ENCODE measurements at regions not wholly inside any gene's neighbourhood (a gene's known extent, or its start where the extent isn't known, plus 50 kb on each side); places are given as distances from the start of the nearest gene placed in this dataset.
"Not testable (repeated sequence)": the region's sequence is repeated elsewhere in the genome, so short reads cannot be mapped to it uniquely, and the experiment has no call there.

GRCh38 chr9:88886762-88887161 lies 104.5 kb upstream of the S1PR3 start:
- DNase-seq, result not testable (repeated sequence)

- DNase-seq, result no peak
Measured at GRCh38 chr9:88889386-88889785, 101.9 kb upstream of the S1PR3 start.

- DNase-seq, result no peak
Measured at GRCh38 chr9:88890546-88890945, 100.7 kb upstream of the S1PR3 start.

GRCh38 chr9:88891040-88891439 lies 100.2 kb upstream of the S1PR3 start:
- no peak for DNase-seq

GRCh38 chr9:88892724-88893123 lies 98.5 kb upstream of the S1PR3 start:
- DNase-seq, result no peak

- DNase-seq, result no peak
Measured at GRCh38 chr9:88897081-88897480, 94.2 kb upstream of the S1PR3 start.

- no peak for DNase-seq
Measured at GRCh38 chr9:88898039-88898720, 93.1 kb upstream of the S1PR3 start.

GRCh38 chr9:88905506-88905905 lies 85.8 kb upstream of the S1PR3 start:
- no peak for DNase-seq

- DNase-seq, result no peak
Measured at GRCh38 chr9:88915916-88916315, 75.4 kb upstream of the S1PR3 start.

GRCh38 chr9:88916894-88917293 lies 74.4 kb upstream of the S1PR3 start:
- no peak for DNase-seq

GRCh38 chr9:88917375-88917774 lies 73.9 kb upstream of the S1PR3 start:
- no peak for DNase-seq

GRCh38 chr9:88918537-88918936 lies 72.7 kb upstream of the S1PR3 start:
- DNase-seq, result not testable (repeated sequence)

GRCh38 chr9:88920645-88921044 lies 70.6 kb upstream of the S1PR3 start:
- no peak for DNase-seq

- peak; percentile 63 for DNase-seq
Measured at GRCh38 chr9:88922091-88922490, 69.2 kb upstream of the S1PR3 start.

GRCh38 chr9:88923092-88923491 lies 68.2 kb upstream of the S1PR3 start:
- DNase-seq, result no peak

- peak; percentile 31 for DNase-seq
Measured at GRCh38 chr9:88923653-88924288, 67.5 kb upstream of the S1PR3 start.

- DNase-seq, result no peak
Measured at GRCh38 chr9:88925481-88925880, 65.8 kb upstream of the S1PR3 start.

- DNase-seq, result no peak
Measured at GRCh38 chr9:88926781-88927505, 64.3 kb upstream of the S1PR3 start.

- no peak for DNase-seq
Measured at GRCh38 chr9:88927510-88927909, 63.8 kb upstream of the S1PR3 start.

GRCh38 chr9:88930716-88931115 lies 60.6 kb upstream of the S1PR3 start:
- no peak for DNase-seq

- DNase-seq, result no peak
Measured at GRCh38 chr9:88932766-88933165, 58.5 kb upstream of the S1PR3 start.

- no peak for DNase-seq
Measured at GRCh38 chr9:88933607-88934379, 57.5 kb upstream of the S1PR3 start.

- DNase-seq, result no peak
Measured at GRCh38 chr9:88934876-88935535, 56.3 kb upstream of the S1PR3 start.
